Mesenchymal stem cell (in vitro differentiated cells and primary cell): ENCODE measurements at regions not wholly inside any gene's neighbourhood (a gene's known extent, or its start where the extent isn't known, plus 50 kb on each side); places are given as distances from the start of the nearest gene placed in this dataset.

Source experiments
- DNase-seq: peaks from one replicate; pipeline ENCODE4 v3.0.0-alpha.2; 2013
- H2AFZ ChIP-seq: one replicate; pipeline ENCODE4 v1.6.1; 2013; ENCODE audit warnings: low read depth, mild to moderate bottlenecking, control low read depth, inconsistent platforms, low read length, moderate library complexity
- H2AK5ac ChIP-seq: 2 replicates; pipeline ENCODE4 v1.6.1; 2013; ENCODE audit warnings: low read length, moderate library complexity, mild to moderate bottlenecking, inconsistent platforms; ENCODE audit not compliant: severe bottlenecking
- H2BK120ac ChIP-seq: one replicate; pipeline ENCODE4 v1.6.1; 2013; ENCODE audit warnings: low read depth, mild to moderate bottlenecking, inconsistent platforms, low read length, moderate library complexity
- H2BK12ac ChIP-seq, 2 experiments: one replicate each; pipeline ENCODE4 v1.6.1; 2013; ENCODE audit warnings: inconsistent platforms in 2 of 2, low read length in 2 of 2, mild to moderate bottlenecking in 2 of 2, moderate library complexity in 2 of 2, control low read depth in 1 of 2
- H2BK15ac ChIP-seq: one replicate; pipeline ENCODE4 v1.6.1; 2013; ENCODE audit warnings: mild to moderate bottlenecking, low read depth, inconsistent platforms; ENCODE audit not compliant: poor library complexity, severe bottlenecking
- H2BK5ac ChIP-seq: 2 replicates; pipeline ENCODE4 v1.6.1; 2013; ENCODE audit warnings: low read depth, mild to moderate bottlenecking, low read length, control low read depth, inconsistent platforms; ENCODE audit not compliant: poor library complexity, severe bottlenecking
- H3K14ac ChIP-seq, 2 experiments: one replicate each; pipeline ENCODE4 v1.6.1; 2013; ENCODE audit warnings: inconsistent platforms in 2 of 2, low read length in 2 of 2, control low read depth in 1 of 2, mild to moderate bottlenecking in 1 of 2, moderate library complexity in 1 of 2
- H3K18ac ChIP-seq, 2 experiments: one replicate each; pipeline ENCODE4 v1.6.1; 2013; ENCODE audit warnings: inconsistent platforms in 2 of 2, low read length in 2 of 2, control low read depth in 1 of 2, low read depth in 1 of 2, mild to moderate bottlenecking in 1 of 2
- H3K23ac ChIP-seq, 2 experiments: one replicate each; pipeline ENCODE4 v1.6.1; 2013; ENCODE audit warnings: inconsistent platforms in 2 of 2, low read length in 2 of 2, mild to moderate bottlenecking in 2 of 2, moderate library complexity in 2 of 2, control low read depth in 1 of 2
- H3K27ac ChIP-seq: 2 replicates; pipeline ENCODE4 v1.5.1; 2013; ENCODE audit warnings: mild to moderate bottlenecking, moderate library complexity, low read length, control low read depth, inconsistent platforms; ENCODE audit not compliant: poor library complexity, severe bottlenecking
- H3K27me3 ChIP-seq, 2 experiments: 2 replicates each; pipeline versions ENCODE4 v1.6.1 to v1.7.0; 2013; ENCODE audit warnings: low read length in 2 of 2, mild to moderate bottlenecking in 2 of 2, moderate library complexity in 2 of 2, control low read depth in 1 of 2, inconsistent platforms in 1 of 2; ENCODE audit not compliant: control insufficient read depth in 1 of 2, insufficient read depth in 1 of 2
- H3K36me3 ChIP-seq, 2 experiments: 2 replicates each; pipeline versions ENCODE4 v1.6.1 to v1.7.0; 2013; ENCODE audit warnings: low read length in 2 of 2, control low read depth in 1 of 2, inconsistent platforms in 1 of 2, low read depth in 1 of 2, mild to moderate bottlenecking in 1 of 2; ENCODE audit not compliant: insufficient read depth in 2 of 2, control insufficient read depth in 1 of 2
- H3K4ac ChIP-seq, 2 experiments: one replicate each; pipeline ENCODE4 v1.6.1; 2013; ENCODE audit warnings: inconsistent platforms in 2 of 2, low read length in 2 of 2, mild to moderate bottlenecking in 2 of 2, moderate library complexity in 2 of 2, control low read depth in 1 of 2, low read depth in 1 of 2
- H3K4me1 ChIP-seq: 2 replicates; pipeline ENCODE4 v1.6.1; 2013; ENCODE audit warnings: low read depth, low read length, control low read depth; ENCODE audit not compliant: control insufficient read depth, insufficient read depth
- H3K4me2 ChIP-seq: 2 replicates; pipeline ENCODE4 v1.6.1; 2013; ENCODE audit warnings: low read length, mild to moderate bottlenecking, inconsistent platforms; ENCODE audit not compliant: poor library complexity, severe bottlenecking
- H3K4me3 ChIP-seq, 2 experiments: 2 replicates each; pipeline versions ENCODE4 v1.5.1 to v1.7.0; 2013; ENCODE audit warnings: low read length in 2 of 2, mild to moderate bottlenecking in 2 of 2, control low read depth in 1 of 2, low read depth in 1 of 2; ENCODE audit not compliant: insufficient read depth in 1 of 2
- H3K79me1 ChIP-seq: replicated peaks from 2 replicates; pipeline ENCODE4 v1.6.1; 2013; ENCODE audit warnings: mild to moderate bottlenecking, control low read depth, low read length, inconsistent platforms; ENCODE audit not compliant: poor library complexity, severe bottlenecking
- H3K9ac ChIP-seq: 2 replicates; pipeline ENCODE4 v1.7.0; 2013; ENCODE audit warnings: mild to moderate bottlenecking, low read length, moderate library complexity
- H3K9me3 ChIP-seq: 2 replicates; pipeline ENCODE4 v1.7.0; 2013; ENCODE audit warnings: mild to moderate bottlenecking, low read length; ENCODE audit not compliant: control insufficient read depth
- H4K8ac ChIP-seq: one replicate; pipeline ENCODE4 v1.6.1; 2013; ENCODE audit warnings: inconsistent platforms, mild to moderate bottlenecking, low read length, moderate library complexity
- H4K91ac ChIP-seq: one replicate; pipeline ENCODE4 v1.6.1; 2013; ENCODE audit warnings: mild to moderate bottlenecking, low read length, inconsistent platforms
- WGBS: methylation state at CpG from one replicate; pipeline ENCODE4 v1.1.7; 2013; ENCODE audit warnings: mixed read lengths; 5-methylcytosine and 5-hydroxymethylcytosine counted together

DNA sequence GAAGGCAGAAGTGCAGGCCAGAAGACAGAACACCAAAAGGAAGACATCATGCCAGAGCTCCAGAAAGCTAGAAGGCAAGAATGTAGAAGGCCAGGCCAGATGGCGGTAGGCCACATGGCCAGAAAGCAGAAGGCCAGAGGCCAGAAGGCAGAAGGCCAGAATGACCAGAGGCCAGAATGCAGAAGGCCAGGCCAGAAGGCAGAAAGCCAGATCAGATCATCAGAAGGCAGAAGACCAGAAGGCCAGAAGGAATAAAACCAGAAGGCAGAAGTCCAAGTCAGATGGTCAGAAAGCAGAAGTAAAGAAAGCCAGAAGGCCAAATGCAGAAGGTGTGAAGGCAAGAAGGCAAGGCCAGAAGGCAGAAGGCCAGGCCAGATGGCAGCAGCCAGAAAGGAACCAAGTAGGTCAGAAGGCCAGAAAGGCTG is 185.0 kb downstream of the TUBA3C start:
- Histone ChIP-seq H2BK5ac (no peak overlapping the region), H4K91ac (no peak overlapping the region), H3K9ac (no peak overlapping the region), H2BK12ac (no peak overlapping the region), H3K4me1 (no peaks in the 10 kb centered on the region), H3K4ac (no peak overlapping the region), H4K8ac (no peak overlapping the region), H2AK5ac (no peak overlapping the region), H2BK120ac (no peak overlapping the region), H2AFZ (no peak overlapping the region), H3K36me3 (no peaks in the 10 kb centered on the region), H3K9me3 (no peaks in the 10 kb centered on the region), H3K4me3 (no peak overlapping the region), H2BK15ac (no peak overlapping the region), H3K18ac (no peak overlapping the region), H3K14ac (no peak overlapping the region), H3K4me2 (no peak overlapping the region), H3K79me1 (no peaks in the 10 kb centered on the region), H3K27me3 (no peaks in the 10 kb centered on the region), H3K27ac (no peak overlapping the region), H3K23ac (no peak overlapping the region)
- no peak for DNase-seq
- WGBS = 97% methylated on average over 1 of the region's 1 CpG

DNA sequence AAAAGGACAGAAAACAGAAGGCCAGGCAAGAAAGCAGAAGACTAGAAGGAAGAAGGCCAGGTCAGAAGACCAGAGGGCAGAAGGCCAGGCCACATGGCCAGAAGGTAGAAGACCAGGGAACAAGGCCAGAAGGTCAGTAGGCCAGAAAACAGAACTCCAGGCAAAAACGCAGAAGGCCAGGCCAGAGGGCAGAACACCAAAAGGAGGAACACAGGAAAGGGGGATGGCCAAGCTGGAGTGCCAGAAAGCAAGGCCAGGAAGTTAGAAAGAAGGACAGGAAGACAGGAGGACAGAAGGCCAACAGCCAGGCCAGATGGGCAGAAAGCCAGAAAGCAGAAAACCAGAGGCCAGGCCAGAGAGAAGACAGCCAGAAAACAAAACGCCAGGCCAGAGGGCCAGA is 185.4 kb downstream of the TUBA3C start:
- H3K27me3 ChIP-seq = no peaks in the 10 kb centered on the region

DNA sequence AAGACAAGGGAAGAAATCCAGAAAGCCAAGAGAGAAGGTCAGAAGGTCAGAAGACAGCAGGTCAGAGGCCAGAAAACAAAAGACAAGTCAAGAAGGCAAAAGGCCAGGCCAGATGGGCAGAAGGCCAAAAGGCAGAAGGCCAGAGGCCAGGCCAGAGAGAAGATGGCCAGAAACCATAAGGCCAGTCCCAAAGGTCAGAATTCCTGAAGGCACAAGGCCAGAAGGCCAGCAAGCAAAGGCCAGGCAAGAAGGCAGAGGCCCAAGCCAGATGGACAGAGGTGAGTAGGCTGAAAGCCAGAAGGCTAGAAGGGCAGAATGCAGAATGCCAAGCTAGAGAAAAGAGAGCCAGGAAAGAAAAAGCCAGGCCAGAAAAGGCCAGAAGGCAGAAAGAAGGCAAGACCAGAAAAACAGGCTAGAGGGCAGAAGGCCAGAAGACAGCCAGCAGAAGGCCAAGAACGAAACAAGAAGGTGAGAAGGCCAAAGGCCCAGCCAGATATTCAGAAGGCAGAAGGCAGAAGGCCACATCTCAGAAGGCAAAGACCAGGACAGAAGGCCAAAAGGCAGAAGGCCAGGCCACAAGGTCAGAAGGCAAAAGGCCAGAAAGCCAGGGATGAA is 186.3 kb downstream of the TUBA3C start:
- 44% methylated on average over 1 of the region's 1 CpG for WGBS
- Histone ChIP-seq H3K4me3 (no peak overlapping the region), H2AK5ac (no peak overlapping the region)

More for the DNA sequence above, 185.4 kb downstream of the TUBA3C start:
- Histone ChIP-seq H2BK15ac (no peak overlapping the region), H2BK120ac (no peak overlapping the region), H3K23ac (no peak overlapping the region), H3K79me1 (no peaks in the 10 kb centered on the region), H3K4me1 (no peaks in the 10 kb centered on the region), H2BK12ac (no peak overlapping the region), H3K4me2 (no peak overlapping the region), H3K9ac (no peak overlapping the region), H3K27ac (no peak overlapping the region), H4K8ac (no peak overlapping the region), H2AK5ac (no peak overlapping the region), H3K9me3 (no peaks in the 10 kb centered on the region), H3K36me3 (no peaks in the 10 kb centered on the region), H3K4me3 (no peak overlapping the region), H3K14ac (no peak overlapping the region), H3K18ac (no peak overlapping the region), H2AFZ (no peak overlapping the region), H4K91ac (no peak overlapping the region), H2BK5ac (no peak overlapping the region), H3K4ac (no peak overlapping the region)
- 20% methylated on average over 2 of the region's 2 CpGs for WGBS
- no peak for DNase-seq

DNA sequence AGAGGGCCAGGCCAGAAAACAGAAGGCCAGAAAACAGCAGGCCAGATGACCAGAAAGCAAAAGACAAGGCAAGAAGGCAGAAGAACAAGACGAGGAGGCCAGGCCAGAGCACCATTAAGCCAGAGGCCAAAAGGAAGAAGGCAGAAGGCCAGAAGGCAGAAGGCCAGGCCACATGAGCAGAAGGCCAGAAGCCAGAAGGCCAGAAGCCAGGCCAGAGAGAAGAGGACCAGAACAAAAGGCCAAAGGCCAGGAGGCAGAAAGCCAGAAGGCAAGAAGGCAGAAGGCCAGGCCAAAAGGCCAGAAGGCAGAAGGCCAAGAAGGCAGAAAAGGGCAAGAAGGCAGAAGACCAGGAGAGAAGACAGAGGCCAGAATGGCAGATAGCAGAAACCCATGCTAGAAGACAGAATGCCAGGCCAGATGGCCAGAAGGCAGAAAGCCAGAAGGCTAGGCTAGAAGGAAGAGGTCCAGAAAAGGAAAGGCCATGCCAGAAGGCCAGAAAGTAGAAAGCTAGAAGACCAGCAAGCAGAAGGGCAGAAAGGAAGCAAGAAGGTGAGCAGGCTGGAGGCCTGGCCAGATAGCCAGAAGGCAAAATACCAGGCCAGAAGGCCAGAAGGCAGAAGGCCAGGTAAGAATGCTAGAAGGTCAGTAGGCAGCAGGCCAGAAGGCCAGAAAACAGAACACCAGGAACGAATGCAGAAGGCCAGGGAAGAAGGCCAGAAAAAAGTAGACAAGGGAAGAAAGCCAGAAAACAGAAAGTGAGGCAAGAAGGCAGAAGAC is 187.6 kb downstream of the TUBA3C start:
- Histone ChIP-seq H4K8ac (no peak overlapping the region), H2AK5ac (no peak overlapping the region), H3K9me3 (peaks cover 4% of the 10 kb centered on the region), H4K91ac (no peak overlapping the region), H2BK12ac (no peak overlapping the region), H3K36me3 (no peaks in the 10 kb centered on the region), H3K4me2 (no peak overlapping the region), H3K27ac (no peak overlapping the region), H3K79me1 (no peaks in the 10 kb centered on the region), H3K4ac (no peak overlapping the region), H3K4me3 (no peak overlapping the region), H3K27me3 (no peaks in the 10 kb centered on the region), H3K18ac (no peak overlapping the region), H2BK5ac (no peak overlapping the region), H2BK120ac (no peak overlapping the region), H3K23ac (no peak overlapping the region), H3K14ac (no peak overlapping the region), H2BK15ac (no peak overlapping the region), H3K4me1 (no peaks in the 10 kb centered on the region), H2AFZ (no peak overlapping the region), H3K9ac (no peak overlapping the region)
- 61% methylated on average over 2 of the region's 2 CpGs for WGBS
- DNase-seq = no peak

More for the DNA sequence above, 186.3 kb downstream of the TUBA3C start:
- Histone ChIP-seq H2AFZ (no peak overlapping the region), H3K27ac (no peak overlapping the region), H3K4ac (no peak overlapping the region), H2BK5ac (no peak overlapping the region), H3K36me3 (no peaks in the 10 kb centered on the region), H2BK120ac (no peak overlapping the region), H2BK12ac (no peak overlapping the region), H2BK15ac (no peak overlapping the region), H3K79me1 (no peaks in the 10 kb centered on the region), H3K4me2 (no peak overlapping the region), H4K8ac (no peak overlapping the region), H3K27me3 (no peaks in the 10 kb centered on the region), H3K23ac (no peak overlapping the region), H3K18ac (no peak overlapping the region), H3K14ac (no peak overlapping the region), H4K91ac (no peak overlapping the region), H3K9ac (no peak overlapping the region), H3K9me3 (no peaks in the 10 kb centered on the region), H3K4me1 (no peaks in the 10 kb centered on the region)
- no peak for DNase-seq
